ENCODE measurements at regions not wholly inside any gene's neighbourhood (a gene's known extent, or its start where the extent isn't known, plus 50 kb on each side); places are given as distances from the start of the nearest gene placed in this dataset.

GRCh38 chr1:60916906-60917305 is 165.5 kb upstream of the NFIA start:
- Histone ChIP-seq H3K27me3 (ENCODE audit: control insufficient read depth, insufficient read depth, low read length) (no peaks in the 10 kb centered on the region), H3K9me3 (ENCODE audit: control insufficient read depth, insufficient read depth, low read depth, low read length) (no peaks in the 10 kb centered on the region), H3K36me3 (ENCODE audit: control insufficient read depth, insufficient read depth, low read length) (no peaks in the 10 kb centered on the region), H3K4me1 (ENCODE audit: control insufficient read depth, extremely low read depth, insufficient read depth, low read length) (no peaks in the 10 kb centered on the region), H3K27ac (ENCODE audit: insufficient read depth, low read length) (no peak overlapping the region), H3K9ac (ENCODE audit: insufficient read depth, low read length) (no peak overlapping the region), H2AFZ (ENCODE audit: low read length) (no peak overlapping the region), H3K4me3 (replicated peaks in 1 of 4; ENCODE audit: control extremely low read depth in 1 of 4, insufficient read depth in 1 of 4, low read depth in 3 of 4, low read length in 4 of 4) (no peak overlapping the region), H3K4me2 (ENCODE audit: extremely low read depth, insufficient read depth, low read length) (no peak overlapping the region), H3K79me2 (ENCODE audit: control insufficient read depth, insufficient read depth, low read length) (no peaks in the 10 kb centered on the region), H4K20me1 (ENCODE audit: control insufficient read depth, extremely low read depth, insufficient read depth, low read length) (no peaks in the 10 kb centered on the region)
- TF ChIP-seq EZH2 (IDR thresholded peaks at IDR 0.05; ENCODE audit: low read length, missing control alignments) (no peak), CTCF (conservative IDR thresholded peaks at IDR 0.05 in 1 of 2, IDR thresholded peaks at IDR 0.05 in 1 of 2; ENCODE audit: low read depth in 1 of 2, low read length in 2 of 2) (no peak)
- DNase-seq (ENCODE audit: low read depth in 2 of 2) = no peak

DNA sequence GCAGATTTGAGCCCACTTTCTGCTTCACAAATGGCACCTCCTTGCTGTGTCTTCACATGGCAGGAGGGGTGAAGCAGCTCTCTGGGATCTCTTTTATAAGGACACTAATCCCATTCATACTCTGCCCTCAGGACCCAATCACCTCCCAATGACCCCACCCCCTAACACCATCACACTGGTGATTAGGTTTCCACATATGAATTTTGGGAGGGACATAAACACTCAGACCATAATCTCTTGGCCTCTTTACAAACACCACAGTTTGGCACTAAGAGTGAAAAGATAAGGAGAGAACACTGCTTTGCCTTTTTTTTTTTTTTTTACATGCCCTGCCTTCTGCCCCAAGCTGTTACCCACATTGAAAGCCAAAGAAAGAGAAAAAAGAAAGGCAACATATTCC is 166.2 kb upstream of the NFIA start:
- Histone ChIP-seq H2AFZ (ENCODE audit: low read length) (no peak overlapping the region), H3K27ac (ENCODE audit: insufficient read depth, low read length) (no peak overlapping the region), H3K79me2 (ENCODE audit: control insufficient read depth, insufficient read depth, low read length) (no peaks in the 10 kb centered on the region), H3K27me3 (ENCODE audit: control insufficient read depth, insufficient read depth, low read length) (no peaks in the 10 kb centered on the region), H3K4me1 (ENCODE audit: control insufficient read depth, extremely low read depth, insufficient read depth, low read length) (no peaks in the 10 kb centered on the region), H3K4me2 (ENCODE audit: extremely low read depth, insufficient read depth, low read length) (no peak overlapping the region), H3K4me3 (replicated peaks in 1 of 4; ENCODE audit: control extremely low read depth in 1 of 4, insufficient read depth in 1 of 4, low read depth in 3 of 4, low read length in 4 of 4) (no peak overlapping the region), H3K9ac (ENCODE audit: insufficient read depth, low read length) (no peak overlapping the region), H4K20me1 (ENCODE audit: control insufficient read depth, extremely low read depth, insufficient read depth, low read length) (no peaks in the 10 kb centered on the region), H3K9me3 (ENCODE audit: control insufficient read depth, insufficient read depth, low read depth, low read length) (no peaks in the 10 kb centered on the region), H3K36me3 (ENCODE audit: control insufficient read depth, insufficient read depth, low read length) (no peaks in the 10 kb centered on the region)
- TF ChIP-seq CTCF (conservative IDR thresholded peaks at IDR 0.05 in 1 of 2, IDR thresholded peaks at IDR 0.05 in 1 of 2; ENCODE audit: low read depth in 1 of 2, low read length in 2 of 2) = no peak
- TF ChIP-seq EZH2 (IDR thresholded peaks at IDR 0.05; ENCODE audit: low read length, missing control alignments) = no peak
- DNase-seq (ENCODE audit: low read depth in 2 of 2) = no peak

- Histone ChIP-seq H3K4me2 (ENCODE audit: extremely low read depth, insufficient read depth, low read length) (no peak overlapping the region), H3K27ac (ENCODE audit: insufficient read depth, low read length) (no peak overlapping the region), H3K4me3 (replicated peaks in 1 of 4; ENCODE audit: control extremely low read depth in 1 of 4, insufficient read depth in 1 of 4, low read depth in 3 of 4, low read length in 4 of 4) (no peak overlapping the region), H3K36me3 (ENCODE audit: control insufficient read depth, insufficient read depth, low read length) (no peaks in the 10 kb centered on the region), H3K9me3 (ENCODE audit: control insufficient read depth, insufficient read depth, low read depth, low read length) (no peaks in the 10 kb centered on the region), H3K79me2 (ENCODE audit: control insufficient read depth, insufficient read depth, low read length) (no peaks in the 10 kb centered on the region), H3K9ac (ENCODE audit: insufficient read depth, low read length) (no peak overlapping the region), H3K4me1 (ENCODE audit: control insufficient read depth, extremely low read depth, insufficient read depth, low read length) (no peaks in the 10 kb centered on the region), H2AFZ (ENCODE audit: low read length) (no peak overlapping the region), H4K20me1 (ENCODE audit: control insufficient read depth, extremely low read depth, insufficient read depth, low read length) (no peaks in the 10 kb centered on the region), H3K27me3 (ENCODE audit: control insufficient read depth, insufficient read depth, low read length) (no peaks in the 10 kb centered on the region)
- DNase-seq (ENCODE audit: low read depth in 2 of 2) = no peak
- no peak for TF ChIP-seq CTCF (conservative IDR thresholded peaks at IDR 0.05 in 1 of 2, IDR thresholded peaks at IDR 0.05 in 1 of 2; ENCODE audit: low read depth in 1 of 2, low read length in 2 of 2)
- no peak for TF ChIP-seq EZH2 (IDR thresholded peaks at IDR 0.05; ENCODE audit: low read length, missing control alignments)
Measured at GRCh38 chr1:60915441-60915840, 166.9 kb upstream of the NFIA start.

Data from fibroblast of lung (primary cell).